Liver (tissue), 8 donors: ENCODE measurements at regions not wholly inside any gene's neighbourhood (a gene's known extent, or its start where the extent isn't known, plus 50 kb on each side); places are given as distances from the start of the nearest gene placed in this dataset.

Source experiments
- DNase-seq: peaks from one replicate; pipeline ENCODE4 v3.0.0-alpha.2; 2017; ENCODE audit warnings: low spot score
- H3K27ac ChIP-seq, 2 donors: one replicate each; pipeline ENCODE4 v1.7.0; 2013; ENCODE audit warnings: inconsistent platforms in 2 of 2, low read length in 2 of 2, control low read depth in 1 of 2, low read depth in 1 of 2, mild to moderate bottlenecking in 1 of 2
- H3K27me3 ChIP-seq, 4 donors: one replicate each; pipeline versions ENCODE4 v1.6.1 to v1.7.0; 2013; ENCODE audit warnings: low read length in 3 of 4, inconsistent platforms in 1 of 4, mild to moderate bottlenecking in 1 of 4, moderate library complexity in 1 of 4; ENCODE audit not compliant: control insufficient read depth in 4 of 4, insufficient read depth in 4 of 4
- H3K36me3 ChIP-seq, 4 donors: one replicate each; pipeline versions ENCODE4 v1.6.1 to v1.7.0; 2013; ENCODE audit warnings: low read length in 3 of 4, mild to moderate bottlenecking in 3 of 4, low read depth in 1 of 4, moderate library complexity in 1 of 4; ENCODE audit not compliant: control insufficient read depth in 4 of 4, insufficient read depth in 3 of 4
- H3K4me1 ChIP-seq, 4 donors: one replicate each; pipeline versions ENCODE4 v1.6.1 to v1.7.0; 2013; ENCODE audit warnings: low read length in 3 of 4, mild to moderate bottlenecking in 3 of 4, moderate library complexity in 1 of 4; ENCODE audit not compliant: control insufficient read depth in 4 of 4, insufficient read depth in 4 of 4
- H3K4me3 ChIP-seq, 3 donors: one replicate each; pipeline versions ENCODE4 v1.6.1 to v1.7.0; 2013; ENCODE audit warnings: low read length in 3 of 3, control low read depth in 1 of 3, low read depth in 1 of 3, mild to moderate bottlenecking in 1 of 3
- H3K9ac ChIP-seq, 2 donors: one replicate each; pipeline ENCODE4 v1.7.0; 2013; ENCODE audit warnings: low read length in 2 of 2, mild to moderate bottlenecking in 2 of 2, moderate library complexity in 2 of 2, control low read depth in 1 of 2, low read depth in 1 of 2
- H3K9me3 ChIP-seq, 4 donors: one replicate each; pipeline versions ENCODE4 v1.6.1 to v1.7.0; 2013; ENCODE audit warnings: low read length in 3 of 4; ENCODE audit not compliant: control insufficient read depth in 4 of 4
- ATF3 ChIP-seq: IDR thresholded peaks from 2 replicates; pipeline ENCODE4 v1.6.1; 2016; ENCODE audit warnings: antibody characterized with exemption
- CTCF ChIP-seq: fragments of 150-350 bp; IDR thresholded peaks from 2 replicates; pipeline ENCODE4 v1.5.1; 2017; ENCODE audit warnings: improper control_type of control experiment, low read depth, low read length; ENCODE audit not compliant: missing input control
- EGR1 ChIP-seq, 2 donors: IDR thresholded peaks; 2 replicates each; pipeline ENCODE4 v1.6.1; 2016 to 2018; ENCODE audit warnings: antibody characterized with exemption in 2 of 2, low read depth in 2 of 2
- FOXA1 ChIP-seq: IDR thresholded peaks from 2 replicates; pipeline ENCODE4 v1.6.1; 2016; ENCODE audit warnings: antibody characterized with exemption
- FOXA2 ChIP-seq: IDR thresholded peaks from 2 replicates; pipeline ENCODE4 v1.6.1; 2016; ENCODE audit warnings: antibody characterized with exemption
- HNF4A ChIP-seq, 2 donors: conservative IDR thresholded peaks; 2 replicates each; pipeline ENCODE4 v1.6.1; 2016; ENCODE audit warnings: antibody characterized with exemption in 2 of 2, mild to moderate bottlenecking in 2 of 2
- HNF4G ChIP-seq: IDR thresholded peaks from 2 replicates; pipeline ENCODE4 v1.6.1; 2016; ENCODE audit warnings: antibody characterized with exemption
- JUND ChIP-seq, 2 donors: IDR thresholded peaks; 2 replicates each; pipeline ENCODE4 v1.6.1; 2016; ENCODE audit warnings: antibody characterized with exemption in 2 of 2
- MAX ChIP-seq: IDR thresholded peaks from 2 replicates; pipeline ENCODE4 v1.6.1; 2016; ENCODE audit warnings: antibody characterized with exemption
- NR2F2 ChIP-seq: IDR thresholded peaks from 2 replicates; pipeline ENCODE4 v1.6.1; 2016; ENCODE audit warnings: antibody characterized with exemption
- RAD21 ChIP-seq, 2 donors: IDR thresholded peaks; 2 replicates each; pipeline ENCODE4 v1.6.1; 2016; ENCODE audit warnings: antibody characterized with exemption in 2 of 2, mild to moderate bottlenecking in 2 of 2
- REST ChIP-seq: IDR thresholded peaks from 2 replicates; pipeline ENCODE4 v1.6.1; 2016; ENCODE audit warnings: antibody characterized with exemption, mild to moderate bottlenecking
- RXRA ChIP-seq, 2 donors: IDR thresholded peaks; 2 replicates each; pipeline ENCODE4 v1.6.1; 2017 to 2018; ENCODE audit warnings: antibody characterized with exemption in 2 of 2, mild to moderate bottlenecking in 1 of 2
- SP1 ChIP-seq: IDR thresholded peaks from 2 replicates; pipeline ENCODE4 v1.6.1; 2018; ENCODE audit warnings: antibody characterized with exemption, mild to moderate bottlenecking
- TAF1 ChIP-seq: conservative IDR thresholded peaks from 2 replicates; pipeline ENCODE4 v1.6.1; 2016; ENCODE audit warnings: antibody characterized with exemption, mild to moderate bottlenecking
- YY1 ChIP-seq: IDR thresholded peaks from 2 replicates; pipeline ENCODE4 v1.6.1; 2016; ENCODE audit warnings: antibody characterized with exemption, mild to moderate bottlenecking
- ZBTB33 ChIP-seq: IDR thresholded peaks from 2 replicates; pipeline ENCODE4 v1.6.1; 2016; ENCODE audit warnings: antibody characterized with exemption
- WGBS: extraction: QIAGEN DNeasy Blood & Tissue Kit; methylation state at CpG from one replicate; pipeline ENCODE4 v1.1.7; 2013; 5-methylcytosine and 5-hydroxymethylcytosine counted together
- donor health status: healthy.
- donor health status: healthy.
- donor health status: healthy.
- donor health status: healthy.
- donor health status: healthy.

- no peak for TF ChIP-seq CTCF
- TF ChIP-seq MAX, result no peak
- TF ChIP-seq RAD21 (IDR thresholded peaks at IDR 0.05), result no peak
Measured at GRCh38 chr4:141898346-141898745, 262.0 kb downstream of the IL15 start (continued).

- H3K9me3 ChIP-seq, result no peaks in the 10 kb centered on the region
- TF ChIP-seq REST (no peak), JUND (IDR thresholded peaks at IDR 0.05) (no peak), YY1 (no peak), ATF3 (no peak), CTCF (no peak), HNF4A (conservative IDR thresholded peaks at IDR 0.05) (no peak), ZBTB33 (no peak), FOXA1 (no peak), FOXA2 (no peak), RXRA (IDR thresholded peaks at IDR 0.05) (no peak), EGR1 (IDR thresholded peaks at IDR 0.05; ENCODE audit: low read depth in 2 of 2) (no peak), NR2F2 (no peak), HNF4G (no peak), TAF1 (no peak), SP1 (no peak)
- WGBS, result 72% methylated on average over 1 of the region's 1 CpG
- no peak for DNase-seq
- no peaks in the 10 kb centered on the region for H3K36me3 ChIP-seq
- no peak overlapping the region for H3K27ac ChIP-seq
- H3K27me3 ChIP-seq, result no peaks in the 10 kb centered on the region
- H3K4me1 ChIP-seq, result no peaks in the 10 kb centered on the region
- no peak overlapping the region for H3K9ac ChIP-seq
- no peak overlapping the region for H3K4me3 ChIP-seq
Measured at GRCh38 chr4:141899103-141899502, 262.7 kb downstream of the IL15 start.
